SU-DHL-6 (cell line): ENCODE measurements at regions not wholly inside any gene's neighbourhood (a gene's known extent, or its start where the extent isn't known, plus 50 kb on each side); places are given as distances from the start of the nearest gene placed in this dataset.

ENCODE experiments used
- H2AFZ ChIP-seq: fragments of 200-600 bp; sonication (generic); 2 replicates; pipeline ENCODE4 v1.6.1; 2014; ENCODE audit warnings: low read depth, mild to moderate bottlenecking, moderate library complexity, mixed read lengths, antibody characterized with exemption, low read length; ENCODE audit not compliant: severe bottlenecking
- H3F3A ChIP-seq: fragments of 200-600 bp; shearing (Covaris generic); 2 replicates; pipeline ENCODE4 v1.6.0; 2016; ENCODE audit warnings: antibody characterized with exemption, mild to moderate bottlenecking; ENCODE audit not compliant: insufficient read depth
- H3K27ac ChIP-seq: fragments of 200-600 bp; sonication (generic); 2 replicates; pipeline ENCODE4 v1.5.1; 2016; ENCODE audit warnings: low read depth, mild to moderate bottlenecking, low read length, moderate library complexity, mixed read lengths
- H3K27me3 ChIP-seq: fragments of 200-600 bp; sonication (generic), shearing (Covaris generic); 2 replicates; pipeline ENCODE4 v1.6.0; 2014; ENCODE audit warnings: mild to moderate bottlenecking, low read length
- H3K36me3 ChIP-seq: fragments of 200-600 bp; sonication (generic); 2 replicates; pipeline ENCODE4 v1.6.1; 2014; ENCODE audit warnings: mild to moderate bottlenecking, low read length, mixed read lengths
- H3K4me2 ChIP-seq: fragments of 300-600, 200-600 bp; shearing (Covaris generic), sonication (generic); 2 replicates; pipeline ENCODE4 v1.6.0; 2014; ENCODE audit warnings: low read length, low read depth, mild to moderate bottlenecking; ENCODE audit not compliant: poor library complexity, severe bottlenecking
- H3K4me3 ChIP-seq: fragments of 200-600 bp; sonication (generic); 2 replicates; pipeline ENCODE4 v1.5.1; 2014; ENCODE audit warnings: antibody characterized with exemption, low read length, mild to moderate bottlenecking, mixed read lengths; ENCODE audit not compliant: insufficient read depth, poor library complexity, severe bottlenecking
- H3K79me2 ChIP-seq: fragments of 200-600 bp; sonication (generic); 2 replicates; pipeline ENCODE4 v1.6.1; 2014; ENCODE audit warnings: mild to moderate bottlenecking, low read length, moderate library complexity; ENCODE audit not compliant: insufficient read depth
- H3K9ac ChIP-seq: fragments of 200-600 bp; sonication (generic); 2 replicates; pipeline ENCODE4 v1.7.0; 2014; ENCODE audit warnings: mild to moderate bottlenecking, low read length
- H3K9me2 ChIP-seq: fragments of 200-600 bp; sonication (generic); replicated peaks from 2 replicates; pipeline ENCODE4 v1.6.1; 2014; ENCODE audit warnings: low read length; ENCODE audit not compliant: insufficient read depth
- H3K9me3 ChIP-seq: fragments of 200-600 bp; sonication (generic); 2 replicates; pipeline ENCODE4 v1.6.1; 2014; ENCODE audit warnings: low read length, mixed read lengths; ENCODE audit not compliant: insufficient read depth
- H4K20me1 ChIP-seq: fragments of 200-600 bp; sonication (generic); 2 replicates; pipeline ENCODE4 v1.6.1; 2014; ENCODE audit warnings: low read depth, mild to moderate bottlenecking, antibody characterized with exemption, low read length, moderate library complexity, mixed read lengths
- CTCF ChIP-seq: fragments of 200-600 bp; sonication (generic); IDR thresholded peaks from one replicate; pipeline ENCODE4 v1.5.1; 2017; ENCODE audit warnings: antibody characterized with exemption, mild to moderate bottlenecking, low read length, moderate library complexity; ENCODE audit not compliant: insufficient read depth, poor library complexity, severe bottlenecking
- EZH2phosphoT487 ChIP-seq: fragments of 200-600 bp; sonication (generic), shearing (Covaris generic); conservative IDR thresholded peaks from 2 replicates; pipeline ENCODE4 v1.6.1; 2018; ENCODE audit warnings: mild to moderate bottlenecking, antibody characterized with exemption, low read length, moderate library complexity, mixed read lengths

- no peak overlapping the region for H3K27ac ChIP-seq
- no peak for TF ChIP-seq EZH2phosphoT487
- no peak for TF ChIP-seq CTCF
- H3K79me2 ChIP-seq = no peaks in the 10 kb centered on the region
- no peak overlapping the region for H3K9ac ChIP-seq
- H3K4me3 ChIP-seq = no peak overlapping the region
- no peaks in the 10 kb centered on the region for H3F3A ChIP-seq
- H4K20me1 ChIP-seq = no peaks in the 10 kb centered on the region
- no peaks in the 10 kb centered on the region for H3K36me3 ChIP-seq
- H3K4me2 ChIP-seq = no peak overlapping the region
- no peaks in the 10 kb centered on the region for H3K9me2 ChIP-seq
- H2AFZ ChIP-seq = no peak overlapping the region
- H3K9me3 ChIP-seq = no peaks in the 10 kb centered on the region
- no peaks in the 10 kb centered on the region for H3K27me3 ChIP-seq
Measured at GRCh38 chr10:111831058-111831457, 352.5 kb downstream of the GPAM start.

- no peak overlapping the region for H3K4me3 ChIP-seq
- H2AFZ ChIP-seq = no peak overlapping the region
- H3K27me3 ChIP-seq = no peaks in the 10 kb centered on the region
- no peak overlapping the region for H3K27ac ChIP-seq
- no peak overlapping the region for H3K9ac ChIP-seq
- no peaks in the 10 kb centered on the region for H3K9me2 ChIP-seq
- no peaks in the 10 kb centered on the region for H4K20me1 ChIP-seq
- H3K79me2 ChIP-seq = no peaks in the 10 kb centered on the region
- H3K36me3 ChIP-seq = no peaks in the 10 kb centered on the region
- TF ChIP-seq EZH2phosphoT487 = no peak
- TF ChIP-seq CTCF = no peak
- H3F3A ChIP-seq = no peaks in the 10 kb centered on the region
- no peak overlapping the region for H3K4me2 ChIP-seq
- no peaks in the 10 kb centered on the region for H3K9me3 ChIP-seq
Measured at GRCh38 chr10:111833251-111833650, 350.3 kb downstream of the GPAM start.

GRCh38 chr10:111835574-111835973 is 348.0 kb downstream of the GPAM start:
- Histone ChIP-seq H3K4me3 (no peak overlapping the region), H3K79me2 (no peaks in the 10 kb centered on the region), H3K9me2 (no peaks in the 10 kb centered on the region), H3F3A (no peaks in the 10 kb centered on the region), H4K20me1 (no peaks in the 10 kb centered on the region), H3K27ac (no peak overlapping the region), H3K27me3 (no peaks in the 10 kb centered on the region), H3K4me2 (no peak overlapping the region), H2AFZ (no peak overlapping the region), H3K36me3 (no peaks in the 10 kb centered on the region), H3K9ac (no peak overlapping the region), H3K9me3 (no peaks in the 10 kb centered on the region)
- TF ChIP-seq CTCF (no peak), EZH2phosphoT487 (no peak)

GRCh38 chr10:111836064-111836463 is 347.5 kb downstream of the GPAM start:
- Histone ChIP-seq H3K9ac (no peak overlapping the region), H3K9me3 (no peaks in the 10 kb centered on the region), H3K79me2 (no peaks in the 10 kb centered on the region), H3K27ac (no peak overlapping the region), H3F3A (no peaks in the 10 kb centered on the region), H3K9me2 (no peaks in the 10 kb centered on the region), H3K27me3 (no peaks in the 10 kb centered on the region), H3K4me3 (no peak overlapping the region), H3K4me2 (no peak overlapping the region), H2AFZ (no peak overlapping the region), H4K20me1 (no peaks in the 10 kb centered on the region), H3K36me3 (no peaks in the 10 kb centered on the region)
- no peak for TF ChIP-seq EZH2phosphoT487
- TF ChIP-seq CTCF = no peak
